Lung (tissue), 11 donors: ENCODE measurements at regions not wholly inside any gene's neighbourhood (a gene's known extent, or its start where the extent isn't known, plus 50 kb on each side); places are given as distances from the start of the nearest gene placed in this dataset.

Experiments
- ATAC-seq: fragments of 200-7000 bp; cut with Tn5 transposase; one replicate; pipeline ENCODE4 v1.9.1; 2020; ENCODE audit warnings: moderate number of reproducible peaks; ENCODE audit not compliant: insufficient read depth, low FRiP score
- DNase-seq, 3 donors: peaks; one replicate each; pipeline ENCODE4 v3.0.0-alpha.2; 2013 to 2017
- H3K27ac ChIP-seq, 2 donors: one replicate each; pipeline ENCODE4 v1.5.1; 2013; ENCODE audit warnings: mild to moderate bottlenecking in 2 of 2, moderate library complexity in 2 of 2, control low read depth in 1 of 2, inconsistent platforms in 1 of 2, low read depth in 1 of 2, low read length in 1 of 2
- H3K27me3 ChIP-seq, 3 donors: one replicate each; pipeline ENCODE4 v1.5.1; 2013; ENCODE audit warnings: low read length in 2 of 3; ENCODE audit not compliant: control insufficient read depth in 3 of 3, insufficient read depth in 3 of 3
- H3K36me3 ChIP-seq, 4 donors: one replicate each; pipeline ENCODE4 v1.5.1; 2013; ENCODE audit warnings: low read length in 4 of 4, mild to moderate bottlenecking in 1 of 4, moderate library complexity in 1 of 4; ENCODE audit not compliant: control insufficient read depth in 4 of 4, insufficient read depth in 4 of 4
- H3K4me1 ChIP-seq, 5 donors: one replicate each; pipeline ENCODE4 v1.5.1; 2013; ENCODE audit warnings: low read length in 5 of 5, mild to moderate bottlenecking in 2 of 5, moderate library complexity in 1 of 5; ENCODE audit not compliant: control insufficient read depth in 5 of 5, insufficient read depth in 5 of 5
- H3K4me3 ChIP-seq: one replicate; pipeline ENCODE4 v1.5.1; 2013; ENCODE audit warnings: mild to moderate bottlenecking, control low read depth, moderate library complexity
- H3K9ac ChIP-seq, 2 donors: one replicate each; pipeline ENCODE4 v1.5.1; 2013; ENCODE audit warnings: low read length in 2 of 2, control low read depth in 1 of 2; ENCODE audit not compliant: insufficient read depth in 1 of 2
- H3K9me3 ChIP-seq, 4 donors: one replicate each; pipeline ENCODE4 v1.5.1; 2013; ENCODE audit warnings: low read length in 3 of 4, mild to moderate bottlenecking in 1 of 4, moderate library complexity in 1 of 4; ENCODE audit not compliant: control insufficient read depth in 4 of 4, insufficient read depth in 3 of 4
- WGBS, 2 donors: extraction: QIAGEN DNeasy Blood & Tissue Kit; methylation state at CpG; one replicate each; pipeline ENCODE4 v1.1.7; 2013; 5-methylcytosine and 5-hydroxymethylcytosine counted together
- TF ChIP-seq, protein P1 (sequence below): IDR thresholded peaks from 2 replicates; pipeline ENCODE4 v1.5.1; 2012; ENCODE audit warnings: mild to moderate bottlenecking; ENCODE audit errors: control extremely low read depth, extremely low read depth
- donor health status: control.
- donor health status: control.
- donor health status: Bipolar disorder and iron deficiency.
- donor health status: healthy.
- donor health status: DM: yes; HTN: yes; CAD: no.

DNA sequence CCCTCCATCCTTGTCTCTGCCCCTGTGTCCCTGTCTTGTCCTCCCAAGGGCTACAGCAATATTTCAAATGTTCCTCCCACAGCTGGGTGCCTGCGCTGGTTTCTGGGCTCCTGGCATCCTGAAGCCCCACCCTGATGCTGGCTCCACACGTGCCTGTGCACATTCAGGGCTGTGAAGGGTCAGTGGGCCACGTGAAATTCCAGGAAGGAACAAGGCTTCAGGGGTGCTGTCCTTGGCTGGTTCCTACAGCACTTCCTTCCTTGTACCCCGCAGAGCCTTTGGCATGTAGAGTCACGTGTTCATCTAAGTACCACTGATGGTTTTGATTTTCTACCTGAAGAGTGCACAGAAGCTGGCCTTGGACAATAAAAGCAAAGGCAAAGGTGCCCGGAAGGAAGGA lies 57.7 kb upstream of the NLK start:
- peaks cover 0 to 6% (median 0%) of the 10 kb centered on the region in 5 donors for H3K4me1 ChIP-seq
- peak overlapping the region in 1 of 2 donors; percentile 18 for H3K27ac ChIP-seq
- TF ChIP-seq, protein P1, sequence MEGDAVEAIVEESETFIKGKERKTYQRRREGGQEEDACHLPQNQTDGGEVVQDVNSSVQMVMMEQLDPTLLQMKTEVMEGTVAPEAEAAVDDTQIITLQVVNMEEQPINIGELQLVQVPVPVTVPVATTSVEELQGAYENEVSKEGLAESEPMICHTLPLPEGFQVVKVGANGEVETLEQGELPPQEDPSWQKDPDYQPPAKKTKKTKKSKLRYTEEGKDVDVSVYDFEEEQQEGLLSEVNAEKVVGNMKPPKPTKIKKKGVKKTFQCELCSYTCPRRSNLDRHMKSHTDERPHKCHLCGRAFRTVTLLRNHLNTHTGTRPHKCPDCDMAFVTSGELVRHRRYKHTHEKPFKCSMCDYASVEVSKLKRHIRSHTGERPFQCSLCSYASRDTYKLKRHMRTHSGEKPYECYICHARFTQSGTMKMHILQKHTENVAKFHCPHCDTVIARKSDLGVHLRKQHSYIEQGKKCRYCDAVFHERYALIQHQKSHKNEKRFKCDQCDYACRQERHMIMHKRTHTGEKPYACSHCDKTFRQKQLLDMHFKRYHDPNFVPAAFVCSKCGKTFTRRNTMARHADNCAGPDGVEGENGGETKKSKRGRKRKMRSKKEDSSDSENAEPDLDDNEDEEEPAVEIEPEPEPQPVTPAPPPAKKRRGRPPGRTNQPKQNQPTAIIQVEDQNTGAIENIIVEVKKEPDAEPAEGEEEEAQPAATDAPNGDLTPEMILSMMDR: no peak
- H3K4me3 ChIP-seq: no peak overlapping the region
- ATAC-seq: no peak
- H3K36me3 ChIP-seq: no peaks in the 10 kb centered on the region
- no peak overlapping the region for H3K9ac ChIP-seq
- no peak for DNase-seq
- WGBS, 2 donors: 33 to 34% methylated on average over 6 of the region's 6 CpGs
- H3K9me3 ChIP-seq: no peaks in the 10 kb centered on the region
- H3K27me3 ChIP-seq: no peaks in the 10 kb centered on the region

DNA sequence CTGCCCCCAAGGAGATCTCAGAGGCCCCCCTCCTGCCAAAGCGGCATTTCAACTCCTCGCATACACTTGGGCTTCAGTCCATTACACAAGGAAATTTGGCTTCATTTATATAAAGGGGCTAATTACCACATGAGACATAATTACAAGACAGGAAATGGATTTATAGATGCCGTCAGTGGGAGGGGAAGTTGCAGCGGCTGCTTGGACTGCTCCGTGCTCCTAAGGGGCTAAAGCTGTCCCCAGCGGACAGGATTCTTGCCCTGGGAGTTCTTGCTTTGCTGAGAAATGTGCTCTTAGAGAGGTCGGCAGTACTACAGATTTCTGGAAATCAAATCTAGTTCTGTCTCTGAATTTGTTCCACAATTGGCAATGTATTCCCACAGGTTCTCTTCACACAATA lies 57.2 kb upstream of the NLK start:
- Histone ChIP-seq H3K9me3 (no peaks in the 10 kb centered on the region), H3K4me3 (no peak overlapping the region), H3K4me1 (peaks cover 0 to 6% (median 0%) of the 10 kb centered on the region in 5 donors), H3K9ac (no peak overlapping the region), H3K27me3 (no peaks in the 10 kb centered on the region), H3K27ac (no peak overlapping the region), H3K36me3 (no peaks in the 10 kb centered on the region)
- 29 to 39% methylated on average over 7 of the region's 7 CpGs for WGBS, 2 donors
- ATAC-seq (no peak), DNase-seq (peak in 1 of 3 donors; percentile 17)
- TF ChIP-seq, protein P1: no peak

DNA sequence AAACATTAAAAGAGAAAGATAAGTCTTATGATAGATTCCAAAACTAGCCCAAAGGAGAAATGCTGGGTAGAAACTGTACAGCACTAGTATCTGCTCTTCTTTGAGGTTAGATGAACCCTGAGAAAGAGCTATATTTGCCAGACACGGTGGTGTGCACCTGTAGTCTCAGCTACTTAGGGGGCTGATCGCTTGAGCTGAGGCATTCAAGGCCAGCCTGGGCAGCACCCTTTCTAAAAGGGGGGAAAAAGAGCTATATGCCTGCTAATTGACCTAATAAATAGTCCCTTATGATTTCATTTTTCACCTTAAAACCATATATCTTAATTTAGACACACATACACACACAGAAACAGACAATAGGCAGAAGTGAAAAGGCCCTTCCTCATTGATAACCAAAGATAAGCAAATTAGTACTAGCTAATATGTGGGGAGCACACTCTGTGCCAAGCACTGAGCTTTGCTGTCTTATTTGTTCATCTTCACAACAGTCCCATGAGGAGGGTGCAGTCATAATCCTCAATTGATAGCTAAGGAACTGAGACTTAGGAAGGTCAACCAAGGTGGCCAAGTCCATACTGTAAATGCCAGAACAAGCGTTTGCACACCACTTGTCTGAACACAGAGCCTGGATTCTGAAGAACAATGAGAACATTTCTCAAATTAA lies 56.6 kb upstream of the NLK start:
- H3K9ac ChIP-seq: no peak overlapping the region
- H3K9me3 ChIP-seq: no peaks in the 10 kb centered on the region
- no peak overlapping the region for H3K27ac ChIP-seq
- H3K4me1 ChIP-seq: peaks cover 0 to 6% (median 0%) of the 10 kb centered on the region in 5 donors
- H3K36me3 ChIP-seq: no peaks in the 10 kb centered on the region
- ATAC-seq: no peak
- TF ChIP-seq, protein P1: no peak
- no peak for DNase-seq
- no peaks in the 10 kb centered on the region for H3K27me3 ChIP-seq
- WGBS, 2 donors: 74 to 88% methylated on average over 3 of the region's 3 CpGs
- H3K4me3 ChIP-seq: no peak overlapping the region
